Liver (tissue), 8 donors: ENCODE measurements at regions not wholly inside any gene's neighbourhood (a gene's known extent, or its start where the extent isn't known, plus 50 kb on each side); places are given as distances from the start of the nearest gene placed in this dataset.

Experiments used
- DNase-seq: peaks from one replicate; pipeline ENCODE4 v3.0.0-alpha.2; 2017; ENCODE audit warnings: low spot score
- H3K27ac ChIP-seq, 2 donors: one replicate each; pipeline ENCODE4 v1.7.0; 2013; ENCODE audit warnings: inconsistent platforms in 2 of 2, low read length in 2 of 2, control low read depth in 1 of 2, low read depth in 1 of 2, mild to moderate bottlenecking in 1 of 2
- H3K27me3 ChIP-seq, 4 donors: one replicate each; pipeline versions ENCODE4 v1.6.1 to v1.7.0; 2013; ENCODE audit warnings: low read length in 3 of 4, inconsistent platforms in 1 of 4, mild to moderate bottlenecking in 1 of 4, moderate library complexity in 1 of 4; ENCODE audit not compliant: control insufficient read depth in 4 of 4, insufficient read depth in 4 of 4
- H3K36me3 ChIP-seq, 4 donors: one replicate each; pipeline versions ENCODE4 v1.6.1 to v1.7.0; 2013; ENCODE audit warnings: low read length in 3 of 4, mild to moderate bottlenecking in 3 of 4, low read depth in 1 of 4, moderate library complexity in 1 of 4; ENCODE audit not compliant: control insufficient read depth in 4 of 4, insufficient read depth in 3 of 4
- H3K4me1 ChIP-seq, 4 donors: one replicate each; pipeline versions ENCODE4 v1.6.1 to v1.7.0; 2013; ENCODE audit warnings: low read length in 3 of 4, mild to moderate bottlenecking in 3 of 4, moderate library complexity in 1 of 4; ENCODE audit not compliant: control insufficient read depth in 4 of 4, insufficient read depth in 4 of 4
- H3K4me3 ChIP-seq, 3 donors: one replicate each; pipeline versions ENCODE4 v1.6.1 to v1.7.0; 2013; ENCODE audit warnings: low read length in 3 of 3, control low read depth in 1 of 3, low read depth in 1 of 3, mild to moderate bottlenecking in 1 of 3
- H3K9ac ChIP-seq, 2 donors: one replicate each; pipeline ENCODE4 v1.7.0; 2013; ENCODE audit warnings: low read length in 2 of 2, mild to moderate bottlenecking in 2 of 2, moderate library complexity in 2 of 2, control low read depth in 1 of 2, low read depth in 1 of 2
- H3K9me3 ChIP-seq, 4 donors: one replicate each; pipeline versions ENCODE4 v1.6.1 to v1.7.0; 2013; ENCODE audit warnings: low read length in 3 of 4; ENCODE audit not compliant: control insufficient read depth in 4 of 4
- EGR1 ChIP-seq, 2 donors: IDR thresholded peaks; 2 replicates each; pipeline ENCODE4 v1.6.1; 2016 to 2018; ENCODE audit warnings: antibody characterized with exemption in 2 of 2, low read depth in 2 of 2
- FOXA1 ChIP-seq: IDR thresholded peaks from 2 replicates; pipeline ENCODE4 v1.6.1; 2016; ENCODE audit warnings: antibody characterized with exemption
- FOXA2 ChIP-seq: IDR thresholded peaks from 2 replicates; pipeline ENCODE4 v1.6.1; 2016; ENCODE audit warnings: antibody characterized with exemption
- GABPA ChIP-seq, 2 donors: IDR thresholded peaks in 1 of 2; conservative IDR thresholded peaks in 1 of 2; 2 replicates each; pipeline ENCODE4 v1.6.1; 2016; ENCODE audit warnings: antibody characterized with exemption in 2 of 2, mild to moderate bottlenecking in 1 of 2, moderate library complexity in 1 of 2
- HNF4A ChIP-seq, 2 donors: conservative IDR thresholded peaks; 2 replicates each; pipeline ENCODE4 v1.6.1; 2016; ENCODE audit warnings: antibody characterized with exemption in 2 of 2, mild to moderate bottlenecking in 2 of 2
- HNF4G ChIP-seq: IDR thresholded peaks from 2 replicates; pipeline ENCODE4 v1.6.1; 2016; ENCODE audit warnings: antibody characterized with exemption
- JUND ChIP-seq, 2 donors: IDR thresholded peaks; 2 replicates each; pipeline ENCODE4 v1.6.1; 2016; ENCODE audit warnings: antibody characterized with exemption in 2 of 2
- NR2F2 ChIP-seq: IDR thresholded peaks from 2 replicates; pipeline ENCODE4 v1.6.1; 2016; ENCODE audit warnings: antibody characterized with exemption
- RAD21 ChIP-seq, 2 donors: IDR thresholded peaks; 2 replicates each; pipeline ENCODE4 v1.6.1; 2016; ENCODE audit warnings: antibody characterized with exemption in 2 of 2, mild to moderate bottlenecking in 2 of 2
- RXRA ChIP-seq, 2 donors: IDR thresholded peaks; 2 replicates each; pipeline ENCODE4 v1.6.1; 2017 to 2018; ENCODE audit warnings: antibody characterized with exemption in 2 of 2, mild to moderate bottlenecking in 1 of 2
- SP1 ChIP-seq: IDR thresholded peaks from 2 replicates; pipeline ENCODE4 v1.6.1; 2018; ENCODE audit warnings: antibody characterized with exemption, mild to moderate bottlenecking
- TAF1 ChIP-seq: conservative IDR thresholded peaks from 2 replicates; pipeline ENCODE4 v1.6.1; 2016; ENCODE audit warnings: antibody characterized with exemption, mild to moderate bottlenecking
- YY1 ChIP-seq: IDR thresholded peaks from 2 replicates; pipeline ENCODE4 v1.6.1; 2016; ENCODE audit warnings: antibody characterized with exemption, mild to moderate bottlenecking
- WGBS: extraction: QIAGEN DNeasy Blood & Tissue Kit; methylation state at CpG from one replicate; pipeline ENCODE4 v1.1.7; 2013; 5-methylcytosine and 5-hydroxymethylcytosine counted together
- TF ChIP-seq, protein P1 (sequence below): IDR thresholded peaks from 2 replicates; pipeline ENCODE4 v1.6.1; 2016; ENCODE audit warnings: antibody characterized with exemption
- TF ChIP-seq, protein P2 (sequence below): fragments of 150-350 bp; IDR thresholded peaks from 2 replicates; pipeline ENCODE4 v1.5.1; 2017; ENCODE audit warnings: improper control_type of control experiment, low read depth, low read length; ENCODE audit not compliant: missing input control
- TF ChIP-seq, protein P3 (sequence below): IDR thresholded peaks from 2 replicates; pipeline ENCODE4 v1.6.1; 2016; ENCODE audit warnings: antibody characterized with exemption, mild to moderate bottlenecking
- TF ChIP-seq, protein P4 (sequence below): IDR thresholded peaks from 2 replicates; pipeline ENCODE4 v1.6.1; 2016; ENCODE audit warnings: antibody characterized with exemption
- TF ChIP-seq, protein P5 (sequence below): IDR thresholded peaks from 2 replicates; pipeline ENCODE4 v1.6.1; 2016; ENCODE audit warnings: antibody characterized with exemption
- donor health status: healthy.
- donor health status: healthy.
- donor health status: healthy.
- donor health status: healthy.
- donor health status: healthy.

DNA sequence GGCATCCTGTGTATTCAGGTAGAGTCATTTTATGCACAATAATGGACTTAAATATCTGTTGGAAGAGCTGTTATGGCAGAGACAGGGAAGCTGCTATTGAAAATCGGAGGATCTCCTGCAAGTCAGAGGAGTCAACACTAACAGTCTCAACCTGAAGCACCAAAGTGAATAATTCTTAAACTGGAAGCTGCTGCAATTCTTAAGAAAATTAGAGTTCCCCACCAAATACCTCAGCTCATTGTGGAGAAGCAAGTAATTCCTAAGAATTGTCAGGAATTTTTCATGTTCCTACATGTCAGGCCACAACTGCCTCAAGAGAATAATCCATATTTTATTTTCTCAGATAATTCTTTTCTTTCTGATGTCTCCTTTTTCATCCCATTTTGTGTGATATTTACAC is 892.6 kb upstream of the LCORL start:
- DNase-seq, result no peak
- Histone ChIP-seq H3K27ac (no peak overlapping the region), H3K36me3 (no peaks in the 10 kb centered on the region), H3K4me1 (no peaks in the 10 kb centered on the region), H3K27me3 (no peaks in the 10 kb centered on the region), H3K9ac (no peak overlapping the region), H3K9me3 (peaks cover 0 to 4% (median 2%) of the 10 kb centered on the region in 4 donors), H3K4me3 (no peak overlapping the region)
- WGBS, result 70% methylated on average over 1 of the region's 1 CpG
- TF ChIP-seq TAF1, result no peak
- no peak for TF ChIP-seq RAD21 (IDR thresholded peaks at IDR 0.05)
- TF ChIP-seq, protein P1, sequence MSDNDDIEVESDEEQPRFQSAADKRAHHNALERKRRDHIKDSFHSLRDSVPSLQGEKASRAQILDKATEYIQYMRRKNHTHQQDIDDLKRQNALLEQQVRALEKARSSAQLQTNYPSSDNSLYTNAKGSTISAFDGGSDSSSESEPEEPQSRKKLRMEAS, result no peak
- no peak for TF ChIP-seq FOXA1
- TF ChIP-seq, protein P2, sequence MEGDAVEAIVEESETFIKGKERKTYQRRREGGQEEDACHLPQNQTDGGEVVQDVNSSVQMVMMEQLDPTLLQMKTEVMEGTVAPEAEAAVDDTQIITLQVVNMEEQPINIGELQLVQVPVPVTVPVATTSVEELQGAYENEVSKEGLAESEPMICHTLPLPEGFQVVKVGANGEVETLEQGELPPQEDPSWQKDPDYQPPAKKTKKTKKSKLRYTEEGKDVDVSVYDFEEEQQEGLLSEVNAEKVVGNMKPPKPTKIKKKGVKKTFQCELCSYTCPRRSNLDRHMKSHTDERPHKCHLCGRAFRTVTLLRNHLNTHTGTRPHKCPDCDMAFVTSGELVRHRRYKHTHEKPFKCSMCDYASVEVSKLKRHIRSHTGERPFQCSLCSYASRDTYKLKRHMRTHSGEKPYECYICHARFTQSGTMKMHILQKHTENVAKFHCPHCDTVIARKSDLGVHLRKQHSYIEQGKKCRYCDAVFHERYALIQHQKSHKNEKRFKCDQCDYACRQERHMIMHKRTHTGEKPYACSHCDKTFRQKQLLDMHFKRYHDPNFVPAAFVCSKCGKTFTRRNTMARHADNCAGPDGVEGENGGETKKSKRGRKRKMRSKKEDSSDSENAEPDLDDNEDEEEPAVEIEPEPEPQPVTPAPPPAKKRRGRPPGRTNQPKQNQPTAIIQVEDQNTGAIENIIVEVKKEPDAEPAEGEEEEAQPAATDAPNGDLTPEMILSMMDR, result no peak
- TF ChIP-seq FOXA2, result no peak
- no peak for TF ChIP-seq SP1
- TF ChIP-seq JUND (IDR thresholded peaks at IDR 0.05), result no peak
- no peak for TF ChIP-seq HNF4G
- no peak for TF ChIP-seq GABPA (IDR thresholded peaks at IDR 0.05 in 1 of 2, conservative IDR thresholded peaks at IDR 0.05 in 1 of 2)
- TF ChIP-seq RXRA (IDR thresholded peaks at IDR 0.05), result no peak
- TF ChIP-seq, protein P3, sequence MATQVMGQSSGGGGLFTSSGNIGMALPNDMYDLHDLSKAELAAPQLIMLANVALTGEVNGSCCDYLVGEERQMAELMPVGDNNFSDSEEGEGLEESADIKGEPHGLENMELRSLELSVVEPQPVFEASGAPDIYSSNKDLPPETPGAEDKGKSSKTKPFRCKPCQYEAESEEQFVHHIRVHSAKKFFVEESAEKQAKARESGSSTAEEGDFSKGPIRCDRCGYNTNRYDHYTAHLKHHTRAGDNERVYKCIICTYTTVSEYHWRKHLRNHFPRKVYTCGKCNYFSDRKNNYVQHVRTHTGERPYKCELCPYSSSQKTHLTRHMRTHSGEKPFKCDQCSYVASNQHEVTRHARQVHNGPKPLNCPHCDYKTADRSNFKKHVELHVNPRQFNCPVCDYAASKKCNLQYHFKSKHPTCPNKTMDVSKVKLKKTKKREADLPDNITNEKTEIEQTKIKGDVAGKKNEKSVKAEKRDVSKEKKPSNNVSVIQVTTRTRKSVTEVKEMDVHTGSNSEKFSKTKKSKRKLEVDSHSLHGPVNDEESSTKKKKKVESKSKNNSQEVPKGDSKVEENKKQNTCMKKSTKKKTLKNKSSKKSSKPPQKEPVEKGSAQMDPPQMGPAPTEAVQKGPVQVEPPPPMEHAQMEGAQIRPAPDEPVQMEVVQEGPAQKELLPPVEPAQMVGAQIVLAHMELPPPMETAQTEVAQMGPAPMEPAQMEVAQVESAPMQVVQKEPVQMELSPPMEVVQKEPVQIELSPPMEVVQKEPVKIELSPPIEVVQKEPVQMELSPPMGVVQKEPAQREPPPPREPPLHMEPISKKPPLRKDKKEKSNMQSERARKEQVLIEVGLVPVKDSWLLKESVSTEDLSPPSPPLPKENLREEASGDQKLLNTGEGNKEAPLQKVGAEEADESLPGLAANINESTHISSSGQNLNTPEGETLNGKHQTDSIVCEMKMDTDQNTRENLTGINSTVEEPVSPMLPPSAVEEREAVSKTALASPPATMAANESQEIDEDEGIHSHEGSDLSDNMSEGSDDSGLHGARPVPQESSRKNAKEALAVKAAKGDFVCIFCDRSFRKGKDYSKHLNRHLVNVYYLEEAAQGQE, result no peak
- no peak for TF ChIP-seq EGR1 (IDR thresholded peaks at IDR 0.05; ENCODE audit: low read depth in 2 of 2)

DNA sequence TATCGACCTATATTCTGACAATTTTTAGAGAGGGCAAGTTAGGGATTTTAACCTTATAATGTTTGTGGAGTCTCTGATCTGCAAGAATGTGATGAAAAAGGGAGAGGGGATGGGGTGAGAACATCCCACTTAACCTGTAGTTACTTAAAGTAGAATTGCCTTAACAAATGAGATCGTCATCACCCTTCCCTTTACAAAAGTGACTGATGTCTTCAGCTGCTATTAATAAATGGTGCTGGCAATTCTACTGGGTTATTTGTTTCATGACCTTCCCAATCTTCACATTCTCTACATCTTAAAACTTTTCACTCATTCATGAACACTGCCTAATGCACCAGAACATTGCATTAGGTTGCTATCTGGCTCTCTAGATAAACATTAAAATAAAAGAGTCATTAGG is 873.4 kb upstream of the LCORL start:
- Histone ChIP-seq H3K4me3 (no peak overlapping the region), H3K27me3 (no peaks in the 10 kb centered on the region), H3K9ac (no peak overlapping the region), H3K36me3 (no peaks in the 10 kb centered on the region), H3K4me1 (no peaks in the 10 kb centered on the region), H3K27ac (no peak overlapping the region), H3K9me3 (no peaks in the 10 kb centered on the region)
- no peak for DNase-seq
- WGBS, result 67% methylated on average over 2 of the region's 2 CpGs
- TF ChIP-seq NR2F2, result no peak
- TF ChIP-seq, protein P4, sequence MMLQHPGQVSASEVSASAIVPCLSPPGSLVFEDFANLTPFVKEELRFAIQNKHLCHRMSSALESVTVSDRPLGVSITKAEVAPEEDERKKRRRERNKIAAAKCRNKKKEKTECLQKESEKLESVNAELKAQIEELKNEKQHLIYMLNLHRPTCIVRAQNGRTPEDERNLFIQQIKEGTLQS, result no peak
- no peak for TF ChIP-seq FOXA2
- no peak for TF ChIP-seq HNF4A (conservative IDR thresholded peaks at IDR 0.05)
- no peak for TF ChIP-seq RAD21 (IDR thresholded peaks at IDR 0.05)
- TF ChIP-seq TAF1, result no peak
- no peak for TF ChIP-seq RXRA (IDR thresholded peaks at IDR 0.05)
- TF ChIP-seq, protein P5, sequence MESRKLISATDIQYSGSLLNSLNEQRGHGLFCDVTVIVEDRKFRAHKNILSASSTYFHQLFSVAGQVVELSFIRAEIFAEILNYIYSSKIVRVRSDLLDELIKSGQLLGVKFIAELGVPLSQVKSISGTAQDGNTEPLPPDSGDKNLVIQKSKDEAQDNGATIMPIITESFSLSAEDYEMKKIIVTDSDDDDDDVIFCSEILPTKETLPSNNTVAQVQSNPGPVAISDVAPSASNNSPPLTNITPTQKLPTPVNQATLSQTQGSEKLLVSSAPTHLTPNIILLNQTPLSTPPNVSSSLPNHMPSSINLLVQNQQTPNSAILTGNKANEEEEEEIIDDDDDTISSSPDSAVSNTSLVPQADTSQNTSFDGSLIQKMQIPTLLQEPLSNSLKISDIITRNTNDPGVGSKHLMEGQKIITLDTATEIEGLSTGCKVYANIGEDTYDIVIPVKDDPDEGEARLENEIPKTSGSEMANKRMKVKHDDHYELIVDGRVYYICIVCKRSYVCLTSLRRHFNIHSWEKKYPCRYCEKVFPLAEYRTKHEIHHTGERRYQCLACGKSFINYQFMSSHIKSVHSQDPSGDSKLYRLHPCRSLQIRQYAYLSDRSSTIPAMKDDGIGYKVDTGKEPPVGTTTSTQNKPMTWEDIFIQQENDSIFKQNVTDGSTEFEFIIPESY, result no peak
- TF ChIP-seq YY1, result no peak
- TF ChIP-seq SP1, result no peak
- TF ChIP-seq, protein P1, result no peak
- TF ChIP-seq FOXA1, result no peak
- TF ChIP-seq, protein P3, result no peak
- TF ChIP-seq GABPA (IDR thresholded peaks at IDR 0.05 in 1 of 2, conservative IDR thresholded peaks at IDR 0.05 in 1 of 2), result no peak
- TF ChIP-seq EGR1 (IDR thresholded peaks at IDR 0.05; ENCODE audit: low read depth in 2 of 2), result no peak
- no peak for TF ChIP-seq JUND (IDR thresholded peaks at IDR 0.05)
- TF ChIP-seq HNF4G, result no peak
